ENCODE measurements at regions not wholly inside any gene's neighbourhood (a gene's known extent, or its start where the extent isn't known, plus 50 kb on each side); places are given as distances from the start of the nearest gene placed in this dataset.

- Histone ChIP-seq H3K27ac (ENCODE audit: low read depth, low read length) (no peak overlapping the region), H3K4me3 (replicated peaks in 1 of 2; ENCODE audit: low read depth in 1 of 2, low read length in 2 of 2) (no peak overlapping the region), H3K4me2 (ENCODE audit: low read length) (no peak overlapping the region), H3K9ac (ENCODE audit: low read length) (no peak overlapping the region), H2AFZ (ENCODE audit: low read depth, low read length, poor library complexity, severe bottlenecking) (no peak overlapping the region), H3K4me1 (ENCODE audit: control insufficient read depth in 1 of 2, insufficient read depth in 2 of 2, low read length in 2 of 2) (peaks cover 1 to 10% of the 10 kb centered on the region in 2 experiments; a peak in 3 of 4 replicates), H4K20me1 (ENCODE audit: insufficient read depth) (no peaks in the 10 kb centered on the region), H3K27me3 (ENCODE audit: insufficient read depth, low read length) (peaks cover 5% of the 10 kb centered on the region; the same call in 1 of the 2 replicates), H3K9me3 (ENCODE audit: control insufficient read depth in 1 of 2, insufficient read depth in 1 of 2, low read depth in 1 of 2, low read length in 2 of 2) (no peaks in the 10 kb centered on the region), H3K9me2 (ENCODE audit: insufficient read depth) (no peaks in the 10 kb centered on the region), H3K36me3 (ENCODE audit: control insufficient read depth in 1 of 2, insufficient read depth in 2 of 2, low read length in 2 of 2) (no peaks in the 10 kb centered on the region), H3K79me2 (ENCODE audit: insufficient read depth, low read length) (no peaks in the 10 kb centered on the region)
- ChIA-PET CTCF (no interaction called here), POLR2A (interaction anchor here (1.8 kb wide), 1 partner anchor 11 kb away, joined by 4 read pairs; no protein-coding TSS in a partner anchor), RAD21 (ENCODE audit: low non-redundant PET in 1 of 2, low total read pairs in 2 of 2, uncharacterized antibody in 2 of 2, unreplicated experiment in 2 of 2) (no interaction called here)
- intact Hi-C loops (cut with micrococcal nuclease): no loop called here
- TF ChIP-seq CTCF (IDR thresholded peaks at IDR 0.05 in 2 of 3, conservative IDR thresholded peaks at IDR 0.05 in 1 of 3; ENCODE audit: borderline replicate concordance in 1 of 3, insufficient read depth in 1 of 3, low read depth in 2 of 3, low read length in 2 of 3) (no peak), ATF3 (IDR thresholded peaks at IDR 0.05) (no peak), ZNF274 (IDR thresholded peaks at IDR 0.05; ENCODE audit: low read depth, low read length) (no peak)
- no peak for DNase-seq (ENCODE audit: low read depth, low spot score)
- no TSS peak for BruUV-seq (replicated peaks)
- ATAC-seq: no peak
Measured at GRCh38 chr7:155215576-155216325, 81.9 kb upstream of the INSIG1 start.
